Neural cell (in vitro differentiated cells): ENCODE measurements at regions not wholly inside any gene's neighbourhood (a gene's known extent, or its start where the extent isn't known, plus 50 kb on each side); places are given as distances from the start of the nearest gene placed in this dataset.

Source experiments
- H2AFZ ChIP-seq: fragments of 200-600, 300-800 bp; sonication (generic), shearing (Covaris generic); 2 replicates; pipeline ENCODE4 v1.6.0; 2014; ENCODE audit warnings: low read depth, mild to moderate bottlenecking, antibody characterized with exemption, low read length, moderate library complexity
- H3F3A ChIP-seq: fragments of 200-600 bp; shearing (Covaris generic); 2 replicates; pipeline ENCODE4 v1.6.1; 2016; ENCODE audit warnings: mild to moderate bottlenecking, moderate library complexity, mixed read lengths, antibody characterized with exemption, low read length; ENCODE audit not compliant: insufficient read depth, poor library complexity, severe bottlenecking
- H3K27ac ChIP-seq: fragments of 200-600, 300-800 bp; sonication (generic), shearing (Covaris generic); 2 replicates; pipeline ENCODE4 v1.5.1; 2014; ENCODE audit warnings: mild to moderate bottlenecking, low read length, moderate library complexity
- H3K27me3 ChIP-seq: fragments of 300-800, 200-600 bp; sonication (generic), shearing (Covaris generic); 2 replicates; pipeline ENCODE4 v1.6.0; 2014; ENCODE audit warnings: mild to moderate bottlenecking, low read depth, low read length, moderate library complexity; ENCODE audit not compliant: insufficient read depth
- H3K36me3 ChIP-seq: fragments of 300-800, 200-600 bp; sonication (generic), shearing (Covaris generic); 2 replicates; pipeline ENCODE4 v1.5.1; 2014; ENCODE audit warnings: mild to moderate bottlenecking, antibody characterized with exemption, low read length, moderate library complexity; ENCODE audit not compliant: insufficient read depth
- H3K4me2 ChIP-seq: fragments of 300-800, 200-600 bp; sonication (generic), shearing (Covaris generic); 2 replicates; pipeline ENCODE4 v1.6.0; 2014; ENCODE audit warnings: mild to moderate bottlenecking, low read length
- H3K4me3 ChIP-seq: fragments of 300-800, 200-600 bp; sonication (generic), shearing (Covaris generic); 2 replicates; pipeline ENCODE4 v1.5.1; 2014; ENCODE audit warnings: mild to moderate bottlenecking, low read length, moderate library complexity
- H3K79me2 ChIP-seq: fragments of 200-600 bp; shearing (Covaris generic); replicated peaks from 2 replicates; pipeline ENCODE4 v1.6.0; 2014; ENCODE audit warnings: mild to moderate bottlenecking, low read length, moderate library complexity; ENCODE audit not compliant: insufficient read depth
- H3K9ac ChIP-seq: fragments of 300-800, 200-600 bp; sonication (generic), shearing (Covaris generic); 2 replicates; pipeline ENCODE4 v1.6.1; 2016; ENCODE audit warnings: mild to moderate bottlenecking, low read length, mixed read lengths
- H3K9me2 ChIP-seq: fragments of 200-600 bp; shearing (Covaris generic); 2 replicates; pipeline ENCODE4 v1.6.1; 2016; ENCODE audit warnings: mild to moderate bottlenecking, low read length, mixed read lengths; ENCODE audit not compliant: insufficient read depth
- H3K9me3 ChIP-seq: fragments of 200-600, 300-800 bp; sonication (generic), shearing (Covaris generic); 2 replicates; pipeline ENCODE4 v1.6.1; 2016; ENCODE audit warnings: mild to moderate bottlenecking, mixed run types, low read length, moderate library complexity, mixed read lengths
- H4K20me1 ChIP-seq: fragments of 200-600 bp; shearing (Covaris generic); 2 replicates; pipeline ENCODE4 v1.6.1; 2016; ENCODE audit warnings: mild to moderate bottlenecking, mixed run types; ENCODE audit not compliant: insufficient read depth
- EP300 ChIP-seq: fragments of 450-650 bp; conservative IDR thresholded peaks from 2 replicates; pipeline ENCODE4 v1.6.1; 2014; ENCODE audit warnings: antibody characterized with exemption, mild to moderate bottlenecking, moderate library complexity; ENCODE audit not compliant: poor library complexity, severe bottlenecking
- EZH2 ChIP-seq: fragments of 200-600, 300-800 bp; shearing (Covaris generic), sonication (generic); IDR thresholded peaks from 2 replicates; pipeline ENCODE4 v1.6.1; 2014; ENCODE audit warnings: antibody characterized with exemption, low read length, borderline replicate concordance, mild to moderate bottlenecking; ENCODE audit not compliant: insufficient read depth, poor library complexity, severe bottlenecking
- MXI1 ChIP-seq: fragments of 450-650 bp; conservative IDR thresholded peaks from 2 replicates; pipeline ENCODE4 v1.6.1; 2014; ENCODE audit warnings: antibody characterized with exemption, mild to moderate bottlenecking; ENCODE audit not compliant: poor library complexity, severe bottlenecking
- POLR2AphosphoS5 ChIP-seq: IDR thresholded peaks from 2 replicates; pipeline ENCODE4 v1.6.1; 2012
- RAD21 ChIP-seq: fragments of 450-650 bp; conservative IDR thresholded peaks from 2 replicates; pipeline ENCODE4 v1.6.1; 2014; ENCODE audit warnings: antibody characterized with exemption, mild to moderate bottlenecking, moderate library complexity
- SMC3 ChIP-seq: fragments of 450-650 bp; conservative IDR thresholded peaks from 2 replicates; pipeline ENCODE4 v1.6.1; 2014; ENCODE audit warnings: antibody characterized with exemption, mild to moderate bottlenecking, moderate library complexity; ENCODE audit not compliant: poor library complexity
- TAF1 ChIP-seq: IDR thresholded peaks from 2 replicates; pipeline ENCODE4 v1.6.1; 2012; ENCODE audit warnings: low read depth
- TF ChIP-seq, protein P1 (sequence below): IDR thresholded peaks from 2 replicates; pipeline ENCODE4 v1.6.1; 2012; ENCODE audit warnings: borderline replicate concordance
- TF ChIP-seq, protein P2 (sequence below): fragments of 450-650 bp; IDR thresholded peaks from 2 replicates; pipeline ENCODE4 v1.5.1; 2014; ENCODE audit warnings: antibody characterized with exemption, mild to moderate bottlenecking, moderate library complexity; ENCODE audit not compliant: poor library complexity, severe bottlenecking

DNA sequence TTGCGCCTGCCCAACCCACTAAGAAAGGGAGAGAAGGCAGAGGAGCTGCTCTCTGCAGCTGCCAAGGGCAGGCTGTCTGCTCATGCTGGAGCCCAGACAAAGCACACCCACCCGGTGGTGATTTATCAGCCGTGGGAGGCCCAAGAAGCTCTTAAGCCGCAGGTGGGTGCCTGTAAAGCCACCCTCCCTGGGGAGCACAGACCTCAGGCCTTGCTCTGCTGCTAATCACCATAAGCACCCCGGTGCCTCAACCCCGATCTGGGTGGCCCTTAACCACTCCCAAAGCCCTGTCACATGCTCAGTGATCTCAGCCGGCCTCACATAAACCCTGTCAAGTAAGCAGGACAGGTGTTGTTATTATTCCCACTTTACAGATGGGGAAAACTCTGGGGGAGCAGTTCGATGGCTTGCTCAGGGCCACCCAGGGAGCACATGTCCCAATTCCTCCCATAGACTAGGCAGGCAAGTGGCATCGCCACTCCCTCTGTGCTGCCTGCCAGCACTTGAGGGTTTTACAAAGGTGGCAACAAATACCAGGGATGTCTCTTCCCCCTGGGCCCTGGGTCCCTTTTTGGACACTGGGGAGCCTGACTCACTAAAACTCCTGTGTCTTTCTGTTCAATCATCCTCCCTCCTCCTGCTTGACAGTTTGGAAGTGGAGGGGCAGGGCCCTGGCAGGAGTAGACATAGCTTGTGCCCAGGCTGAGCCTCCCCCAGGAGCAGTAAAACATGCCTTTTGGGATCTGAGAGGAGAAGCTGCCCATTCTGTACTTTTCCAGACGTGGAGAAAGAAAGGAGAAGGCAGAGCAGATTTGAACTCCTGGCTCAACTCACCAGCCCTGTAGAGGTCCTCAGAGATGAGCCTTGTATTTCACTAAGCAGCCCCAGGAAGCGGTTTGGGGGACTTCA lies 299.3 kb downstream of the SOX9 start:
- Histone ChIP-seq H3F3A (no peaks in the 10 kb centered on the region), H2AFZ (no peak overlapping the region), H3K9me3 (peaks cover 6% of the 10 kb centered on the region), H3K27ac (no peak overlapping the region), H3K4me2 (no peak overlapping the region), H3K79me2 (no peaks in the 10 kb centered on the region), H3K36me3 (no peaks in the 10 kb centered on the region), H4K20me1 (no peaks in the 10 kb centered on the region), H3K4me3 (no peak overlapping the region), H3K27me3 (no peaks in the 10 kb centered on the region), H3K9me2 (no peaks in the 10 kb centered on the region), H3K9ac (no peak overlapping the region)
- TF ChIP-seq TAF1 (no peak), SMC3 (no peak), EP300 (no peak), POLR2AphosphoS5 (no peak), MXI1 (no peak), EZH2 (no peak), RAD21 (no peak)
- TF ChIP-seq, protein P1, sequence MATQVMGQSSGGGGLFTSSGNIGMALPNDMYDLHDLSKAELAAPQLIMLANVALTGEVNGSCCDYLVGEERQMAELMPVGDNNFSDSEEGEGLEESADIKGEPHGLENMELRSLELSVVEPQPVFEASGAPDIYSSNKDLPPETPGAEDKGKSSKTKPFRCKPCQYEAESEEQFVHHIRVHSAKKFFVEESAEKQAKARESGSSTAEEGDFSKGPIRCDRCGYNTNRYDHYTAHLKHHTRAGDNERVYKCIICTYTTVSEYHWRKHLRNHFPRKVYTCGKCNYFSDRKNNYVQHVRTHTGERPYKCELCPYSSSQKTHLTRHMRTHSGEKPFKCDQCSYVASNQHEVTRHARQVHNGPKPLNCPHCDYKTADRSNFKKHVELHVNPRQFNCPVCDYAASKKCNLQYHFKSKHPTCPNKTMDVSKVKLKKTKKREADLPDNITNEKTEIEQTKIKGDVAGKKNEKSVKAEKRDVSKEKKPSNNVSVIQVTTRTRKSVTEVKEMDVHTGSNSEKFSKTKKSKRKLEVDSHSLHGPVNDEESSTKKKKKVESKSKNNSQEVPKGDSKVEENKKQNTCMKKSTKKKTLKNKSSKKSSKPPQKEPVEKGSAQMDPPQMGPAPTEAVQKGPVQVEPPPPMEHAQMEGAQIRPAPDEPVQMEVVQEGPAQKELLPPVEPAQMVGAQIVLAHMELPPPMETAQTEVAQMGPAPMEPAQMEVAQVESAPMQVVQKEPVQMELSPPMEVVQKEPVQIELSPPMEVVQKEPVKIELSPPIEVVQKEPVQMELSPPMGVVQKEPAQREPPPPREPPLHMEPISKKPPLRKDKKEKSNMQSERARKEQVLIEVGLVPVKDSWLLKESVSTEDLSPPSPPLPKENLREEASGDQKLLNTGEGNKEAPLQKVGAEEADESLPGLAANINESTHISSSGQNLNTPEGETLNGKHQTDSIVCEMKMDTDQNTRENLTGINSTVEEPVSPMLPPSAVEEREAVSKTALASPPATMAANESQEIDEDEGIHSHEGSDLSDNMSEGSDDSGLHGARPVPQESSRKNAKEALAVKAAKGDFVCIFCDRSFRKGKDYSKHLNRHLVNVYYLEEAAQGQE: no peak
- TF ChIP-seq, protein P2, sequence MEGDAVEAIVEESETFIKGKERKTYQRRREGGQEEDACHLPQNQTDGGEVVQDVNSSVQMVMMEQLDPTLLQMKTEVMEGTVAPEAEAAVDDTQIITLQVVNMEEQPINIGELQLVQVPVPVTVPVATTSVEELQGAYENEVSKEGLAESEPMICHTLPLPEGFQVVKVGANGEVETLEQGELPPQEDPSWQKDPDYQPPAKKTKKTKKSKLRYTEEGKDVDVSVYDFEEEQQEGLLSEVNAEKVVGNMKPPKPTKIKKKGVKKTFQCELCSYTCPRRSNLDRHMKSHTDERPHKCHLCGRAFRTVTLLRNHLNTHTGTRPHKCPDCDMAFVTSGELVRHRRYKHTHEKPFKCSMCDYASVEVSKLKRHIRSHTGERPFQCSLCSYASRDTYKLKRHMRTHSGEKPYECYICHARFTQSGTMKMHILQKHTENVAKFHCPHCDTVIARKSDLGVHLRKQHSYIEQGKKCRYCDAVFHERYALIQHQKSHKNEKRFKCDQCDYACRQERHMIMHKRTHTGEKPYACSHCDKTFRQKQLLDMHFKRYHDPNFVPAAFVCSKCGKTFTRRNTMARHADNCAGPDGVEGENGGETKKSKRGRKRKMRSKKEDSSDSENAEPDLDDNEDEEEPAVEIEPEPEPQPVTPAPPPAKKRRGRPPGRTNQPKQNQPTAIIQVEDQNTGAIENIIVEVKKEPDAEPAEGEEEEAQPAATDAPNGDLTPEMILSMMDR: no peak

DNA sequence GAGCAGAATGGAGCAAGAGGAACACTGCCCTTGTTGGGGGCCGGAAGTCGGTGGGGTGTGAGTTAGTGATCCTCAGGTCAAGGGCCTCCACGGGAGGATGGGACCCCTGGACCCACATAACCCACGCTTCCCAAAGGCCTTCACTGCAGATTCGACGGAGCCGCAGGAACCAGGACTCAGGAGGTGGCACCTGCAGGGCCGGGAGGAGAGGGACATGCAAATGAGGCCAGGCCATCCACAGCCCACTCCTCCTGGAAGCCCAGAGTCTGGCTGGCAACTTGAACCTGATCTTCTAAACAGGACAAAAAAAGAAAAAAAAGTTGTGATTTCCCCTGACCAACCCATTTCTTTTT lies 299.9 kb downstream of the SOX9 start:
- Histone ChIP-seq H3F3A (no peaks in the 10 kb centered on the region), H3K4me3 (no peak overlapping the region), H3K9me3 (peaks cover 6% of the 10 kb centered on the region), H3K79me2 (no peaks in the 10 kb centered on the region), H3K36me3 (no peaks in the 10 kb centered on the region), H4K20me1 (no peaks in the 10 kb centered on the region), H3K4me2 (no peak overlapping the region), H3K9me2 (no peaks in the 10 kb centered on the region), H3K9ac (no peak overlapping the region), H2AFZ (no peak overlapping the region), H3K27me3 (no peaks in the 10 kb centered on the region), H3K27ac (no peak overlapping the region)
- TF ChIP-seq EZH2 (no peak), RAD21 (no peak), SMC3 (no peak), POLR2AphosphoS5 (no peak), TAF1 (no peak), MXI1 (no peak), EP300 (no peak)
- TF ChIP-seq, protein P2: no peak
- TF ChIP-seq, protein P1: no peak
